ENCODE measurements at regions not wholly inside any gene's neighbourhood (a gene's known extent, or its start where the extent isn't known, plus 50 kb on each side); places are given as distances from the start of the nearest gene placed in this dataset.

- no peak for FAIRE-seq
- Histone ChIP-seq H3K56ac (replicated peaks; ENCODE audit: insufficient read length, low read depth, low read length) (no peak overlapping the region), H2AK5ac (ENCODE audit: low read depth, low read length) (no peak overlapping the region), H4K8ac (ENCODE audit: extremely low read depth, insufficient read depth, low read length) (no peak overlapping the region), H2BK120ac (replicated peaks; ENCODE audit: low read depth, low read length) (no peak overlapping the region), H3K79me1 (ENCODE audit: low read depth, low read length) (no peaks in the 10 kb centered on the region), H3K23ac (ENCODE audit: insufficient read length) (no peak overlapping the region), H2BK15ac (ENCODE audit: low read length) (no peak overlapping the region), H3K4ac (replicated peaks; ENCODE audit: insufficient read length, low read depth, low read length) (no peak overlapping the region), H4K5ac (ENCODE audit: insufficient read length, low read depth, low read length) (no peak overlapping the region), H3K4me3 (ENCODE audit: extremely low read depth in 1 of 4, insufficient read depth in 2 of 4, low read depth in 3 of 4, low read length in 4 of 4) (no peak overlapping the region), H2AFZ (ENCODE audit: low read length) (no peak overlapping the region), H3K27ac (ENCODE audit: low read depth, low read length) (no peak overlapping the region), H3K9ac (replicated peaks in 1 of 4; ENCODE audit: extremely low read depth in 1 of 4, low read depth in 3 of 4, low read length in 3 of 4) (no peak overlapping the region), H2BK5ac (ENCODE audit: low read depth, low read length) (no peak overlapping the region), H3K18ac (ENCODE audit: extremely low read depth, low read length) (no peak overlapping the region), H4K20me1 (replicated peaks in 1 of 2; ENCODE audit: control insufficient read depth in 1 of 2, insufficient read depth in 2 of 2, low read length in 2 of 2) (no peaks in the 10 kb centered on the region), H3K36me3 (ENCODE audit: control insufficient read depth in 2 of 4, insufficient read depth in 4 of 4, low read length in 3 of 4) (no peaks in the 10 kb centered on the region), H4K91ac (replicated peaks; ENCODE audit: insufficient read length, low read length) (no peak overlapping the region), H2BK12ac (ENCODE audit: low read depth, low read length) (no peak overlapping the region; the same call in 1 of the 2 replicates), H3K14ac (ENCODE audit: insufficient read length) (no peak overlapping the region), H2BK20ac (ENCODE audit: low read length) (0 out of 2 replicates have a peak overlapping the region, but pooled peaks have one; percentile 21), H3K27me3 (replicated peaks in 1 of 4; ENCODE audit: control insufficient read depth in 3 of 4, extremely low read depth in 1 of 4, insufficient read depth in 3 of 4, low read length in 3 of 4) (peaks cover 0 to 10% (median 8%) of the 10 kb centered on the region in 4 experiments; a peak in 5 of 7 replicates), H3K4me1 (replicated peaks in 1 of 4; ENCODE audit: control insufficient read depth in 3 of 4, insufficient read depth in 4 of 4, low read length in 3 of 4) (peaks cover 0 to 7% (median 4%) of the 10 kb centered on the region in 4 experiments; a peak in 3 of 7 replicates), H3K9me3 (ENCODE audit: insufficient read depth in 2 of 2, low read depth in 1 of 2, low read length in 1 of 2) (no peaks in the 10 kb centered on the region; a peak in 1 of 4 replicates), H3K4me2 (ENCODE audit: insufficient read depth in 1 of 2, low read depth in 2 of 2, low read length in 2 of 2) (no peak overlapping the region), H3K23me2 (ENCODE audit: low read depth, low read length) (no peaks in the 10 kb centered on the region), H3K79me2 (ENCODE audit: control insufficient read depth in 1 of 2, insufficient read depth in 2 of 2, low read length in 2 of 2) (no peaks in the 10 kb centered on the region)
- TF ChIP-seq TAF7 (optimal IDR thresholded peaks at IDR 0.05; ENCODE audit: borderline replicate concordance, low read depth, low read length) (no peak), SAP30 (IDR thresholded peaks at IDR 0.05; ENCODE audit: insufficient read depth, insufficient replicate concordance, low read length) (no peak), JUND (IDR thresholded peaks at IDR 0.05; ENCODE audit: low read length) (no peak), HDAC2 (IDR thresholded peaks at IDR 0.05; ENCODE audit: borderline replicate concordance in 1 of 2, low read depth in 2 of 2, low read length in 2 of 2) (no peak), SP1 (IDR thresholded peaks at IDR 0.05; ENCODE audit: low read depth, low read length) (no peak), KDM5A (IDR thresholded peaks at IDR 0.05; ENCODE audit: low read length) (no peak), CHD1 (IDR thresholded peaks at IDR 0.05; ENCODE audit: low read depth, low read length) (no peak), TEAD4 (IDR thresholded peaks at IDR 0.05; ENCODE audit: low read depth, low read length) (no peak), YY1 (IDR thresholded peaks at IDR 0.05; ENCODE audit: low read depth, low read length) (no peak), BACH1 (IDR thresholded peaks at IDR 0.05; ENCODE audit: low read length) (no peak)
- ChIA-PET POLR2A (ENCODE audit: partially characterized antibody) (no interaction called here), CTCF (ENCODE audit: partially characterized antibody) (interaction anchor here (1.5 to 1.6 kb wide), 2 partner anchors 20 to 242 kb away, joined by 4 read pairs; no protein-coding TSS in a partner anchor)
- DNase-seq (ENCODE audit: low read depth in 1 of 2, low spot score in 2 of 2): no peak
- WGBS, 2 experiments (ENCODE audit: extremely low coverage in 1 of 2, insufficient coverage in 1 of 2, insufficient read length in 1 of 2, insufficient replicate concordance in 2 of 2, low coverage in 1 of 2, low lambda C conversion rate in 2 of 2, missing lambda C conversion rate in 1 of 2): 51% methylated on average over 4 of the region's 4 CpGs; no CpG with 5 or more reads in 1 of the 2 experiments
Observed at GRCh38 chr15:70583006-70583405, 180.4 kb downstream of the UACA start.

Data from H1 (cell line).